IPS-18c (cell line): ENCODE measurements at regions not wholly inside any gene's neighbourhood (a gene's known extent, or its start where the extent isn't known, plus 50 kb on each side); places are given as distances from the start of the nearest gene placed in this dataset.

Experiments used
- H3K4me3 ChIP-seq: 2 replicates; pipeline ENCODE4 v1.7.0; 2013; ENCODE audit warnings: low read depth, mild to moderate bottlenecking, low read length, moderate library complexity; ENCODE audit not compliant: insufficient read depth
- H3K9me3 ChIP-seq: one replicate; pipeline ENCODE4 v1.6.1; 2013; ENCODE audit warnings: mild to moderate bottlenecking, low read length, moderate library complexity; ENCODE audit not compliant: control insufficient read depth, insufficient read depth

- Histone ChIP-seq H3K9me3 (no peaks in the 10 kb centered on the region), H3K4me3 (no peak overlapping the region)
Measured at GRCh38 chr5:13325765-13326164, 618.7 kb downstream of the DNAH5 start.

GRCh38 chr5:13322769-13323168 is 621.7 kb downstream of the DNAH5 start:
- H3K4me3 ChIP-seq, result no peak overlapping the region

GRCh38 chr5:13317654-13318053 is 626.8 kb downstream of the DNAH5 start:
- H3K9me3 ChIP-seq, result no peaks in the 10 kb centered on the region
- H3K4me3 ChIP-seq, result no peak overlapping the region

More at GRCh38 chr5:13322769-13323168, 621.7 kb downstream of the DNAH5 start:
- H3K9me3 ChIP-seq, result no peaks in the 10 kb centered on the region

GRCh38 chr5:13316176-13316575 is 628.3 kb downstream of the DNAH5 start:
- H3K9me3 ChIP-seq, result no peaks in the 10 kb centered on the region
- H3K4me3 ChIP-seq, result no peak overlapping the region

GRCh38 chr5:13307480-13307879 is 637.0 kb downstream of the DNAH5 start:
- Histone ChIP-seq H3K9me3 (no peaks in the 10 kb centered on the region), H3K4me3 (no peak overlapping the region)

- H3K9me3 ChIP-seq, result no peaks in the 10 kb centered on the region
- H3K4me3 ChIP-seq, result no peak overlapping the region
Measured at GRCh38 chr5:13303445-13303844, 641.0 kb downstream of the DNAH5 start.

GRCh38 chr5:13278811-13279210 is 665.7 kb downstream of the DNAH5 start:
- Histone ChIP-seq H3K4me3 (no peak overlapping the region), H3K9me3 (no peaks in the 10 kb centered on the region)

- H3K9me3 ChIP-seq, result no peaks in the 10 kb centered on the region
- no peak overlapping the region for H3K4me3 ChIP-seq
Measured at GRCh38 chr5:13278148-13278547, 666.3 kb downstream of the DNAH5 start.

- Histone ChIP-seq H3K4me3 (no peak overlapping the region), H3K9me3 (no peaks in the 10 kb centered on the region)
Measured at GRCh38 chr5:13276156-13276555, 668.3 kb downstream of the DNAH5 start.

- H3K9me3 ChIP-seq, result no peaks in the 10 kb centered on the region
- H3K4me3 ChIP-seq, result no peak overlapping the region
Measured at GRCh38 chr5:13263701-13264100, 680.8 kb downstream of the DNAH5 start.

- H3K9me3 ChIP-seq, result no peaks in the 10 kb centered on the region
- no peak overlapping the region for H3K4me3 ChIP-seq
Measured at GRCh38 chr5:13253111-13253510, 691.4 kb downstream of the DNAH5 start.

GRCh38 chr5:13252699-13253098 is 691.8 kb downstream of the DNAH5 start:
- Histone ChIP-seq H3K4me3 (no peak overlapping the region), H3K9me3 (no peaks in the 10 kb centered on the region)

- Histone ChIP-seq H3K9me3 (no peaks in the 10 kb centered on the region), H3K4me3 (no peak overlapping the region)
Measured at GRCh38 chr5:13251623-13252376, 692.7 kb downstream of the DNAH5 start.

- H3K4me3 ChIP-seq, result no peak overlapping the region
- H3K9me3 ChIP-seq, result no peaks in the 10 kb centered on the region
Measured at GRCh38 chr5:13250464-13251291, 693.8 kb downstream of the DNAH5 start.

- no peak overlapping the region for H3K4me3 ChIP-seq
- H3K9me3 ChIP-seq, result no peaks in the 10 kb centered on the region
Measured at GRCh38 chr5:13249854-13250253, 694.6 kb downstream of the DNAH5 start.

GRCh38 chr5:13248253-13248652 is 696.2 kb downstream of the DNAH5 start:
- H3K4me3 ChIP-seq, result no peak overlapping the region
- H3K9me3 ChIP-seq, result peaks cover 4% of the 10 kb centered on the region

- H3K9me3 ChIP-seq, result peaks cover 4% of the 10 kb centered on the region
- no peak overlapping the region for H3K4me3 ChIP-seq
Measured at GRCh38 chr5:13246053-13246452, 698.4 kb downstream of the DNAH5 start.

GRCh38 chr5:13244151-13244550 is 700.3 kb downstream of the DNAH5 start:
- H3K9me3 ChIP-seq, result peaks cover 4% of the 10 kb centered on the region
- no peak overlapping the region for H3K4me3 ChIP-seq
